GM23248 (cell line): ENCODE measurements at regions not wholly inside any gene's neighbourhood (a gene's known extent, or its start where the extent isn't known, plus 50 kb on each side); places are given as distances from the start of the nearest gene placed in this dataset.

Source experiments
- EZH2 ChIP-seq: fragments of 200-600 bp; sonication (generic); IDR thresholded peaks from 2 replicates; pipeline ENCODE4 v1.6.1; 2018; ENCODE audit warnings: antibody characterized with exemption, mild to moderate bottlenecking; ENCODE audit not compliant: insufficient read depth, poor library complexity, severe bottlenecking
- EZH2phosphoT487 ChIP-seq: fragments of 200-600 bp; sonication (generic); IDR thresholded peaks from 2 replicates; pipeline ENCODE4 v1.6.1; 2018; ENCODE audit warnings: antibody characterized with exemption, moderate library complexity, mild to moderate bottlenecking, low read depth; ENCODE audit not compliant: insufficient read depth

DNA sequence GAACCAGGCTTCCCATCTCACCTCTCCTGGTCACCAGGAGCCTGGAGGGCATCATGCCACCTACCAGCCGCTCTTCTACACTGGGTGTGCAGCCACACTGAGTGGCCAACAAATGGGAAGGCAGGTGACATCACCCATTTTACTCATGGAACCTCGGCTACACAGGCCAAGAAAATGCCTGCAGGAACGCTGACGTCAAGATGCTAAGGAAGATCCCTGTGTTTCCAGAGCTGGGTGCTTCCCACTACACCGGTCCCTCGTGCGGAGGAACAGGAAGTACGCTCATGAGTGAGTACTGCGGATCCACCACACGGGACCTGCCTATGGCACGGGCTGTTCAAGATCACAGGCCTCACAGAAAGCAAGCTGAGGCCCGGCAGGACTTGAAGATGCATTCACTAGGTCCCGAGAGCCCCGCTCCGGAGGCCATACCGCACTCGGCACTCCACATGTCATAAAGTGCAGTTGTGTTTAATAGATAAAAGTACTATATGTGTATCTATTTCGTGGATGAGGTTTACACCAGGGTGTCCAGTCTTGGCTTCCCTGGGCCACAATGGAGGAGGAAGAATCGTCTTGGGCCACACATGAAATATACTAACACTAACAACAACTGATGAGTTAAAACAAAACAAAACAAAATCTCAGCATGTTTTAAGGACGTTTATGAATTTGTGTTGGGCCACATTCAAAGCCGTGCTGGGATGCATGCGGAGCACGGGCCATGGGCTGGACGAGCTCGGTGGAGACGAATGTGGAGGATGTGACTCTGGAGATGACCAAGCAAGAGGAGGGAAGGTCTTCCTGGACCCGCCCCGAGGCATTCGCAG, 257.9 kb downstream of the THBS2 start:
- TF ChIP-seq EZH2phosphoT487 = no peak
- TF ChIP-seq EZH2 = no peak
